GM12872 (cell line): ENCODE measurements at regions not wholly inside any gene's neighbourhood (a gene's known extent, or its start where the extent isn't known, plus 50 kb on each side); places are given as distances from the start of the nearest gene placed in this dataset.

Source experiments
- TF ChIP-seq, protein P1 (sequence below): IDR thresholded peaks from 3 replicates; pipeline ENCODE4 v1.5.1; 2011; ENCODE audit warnings: low read depth, mild to moderate bottlenecking, low read length, moderate library complexity; ENCODE audit not compliant: insufficient read depth

DNA sequence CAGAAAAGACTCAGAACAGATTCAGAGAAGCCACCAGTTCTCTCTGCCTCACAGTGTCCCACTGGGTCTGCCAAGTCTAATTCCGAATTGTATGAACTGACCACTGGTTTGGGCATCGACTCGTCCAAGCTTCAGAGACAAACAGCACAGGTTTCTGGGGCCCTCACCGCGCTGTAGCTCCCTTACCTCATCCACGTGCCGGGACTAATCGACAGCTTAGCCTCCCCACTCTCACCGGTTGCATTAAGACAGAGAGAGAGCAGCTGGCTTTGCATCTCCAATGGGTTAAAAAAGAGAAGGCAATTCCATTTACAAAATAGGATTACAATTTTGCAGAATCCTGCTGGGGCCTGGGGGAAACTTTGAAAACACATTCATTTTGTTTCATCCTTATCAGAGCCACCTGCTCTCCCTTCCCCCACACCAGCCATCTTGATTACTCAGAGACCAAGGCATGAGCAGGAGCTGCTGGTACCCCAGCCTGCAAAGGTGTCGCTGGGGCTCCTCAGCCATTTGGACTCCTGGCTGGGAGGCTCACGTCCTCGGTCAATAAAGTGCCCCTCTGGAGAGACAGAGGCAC is 95.3 kb upstream of the RPL38 start:
- TF ChIP-seq, protein P1, sequence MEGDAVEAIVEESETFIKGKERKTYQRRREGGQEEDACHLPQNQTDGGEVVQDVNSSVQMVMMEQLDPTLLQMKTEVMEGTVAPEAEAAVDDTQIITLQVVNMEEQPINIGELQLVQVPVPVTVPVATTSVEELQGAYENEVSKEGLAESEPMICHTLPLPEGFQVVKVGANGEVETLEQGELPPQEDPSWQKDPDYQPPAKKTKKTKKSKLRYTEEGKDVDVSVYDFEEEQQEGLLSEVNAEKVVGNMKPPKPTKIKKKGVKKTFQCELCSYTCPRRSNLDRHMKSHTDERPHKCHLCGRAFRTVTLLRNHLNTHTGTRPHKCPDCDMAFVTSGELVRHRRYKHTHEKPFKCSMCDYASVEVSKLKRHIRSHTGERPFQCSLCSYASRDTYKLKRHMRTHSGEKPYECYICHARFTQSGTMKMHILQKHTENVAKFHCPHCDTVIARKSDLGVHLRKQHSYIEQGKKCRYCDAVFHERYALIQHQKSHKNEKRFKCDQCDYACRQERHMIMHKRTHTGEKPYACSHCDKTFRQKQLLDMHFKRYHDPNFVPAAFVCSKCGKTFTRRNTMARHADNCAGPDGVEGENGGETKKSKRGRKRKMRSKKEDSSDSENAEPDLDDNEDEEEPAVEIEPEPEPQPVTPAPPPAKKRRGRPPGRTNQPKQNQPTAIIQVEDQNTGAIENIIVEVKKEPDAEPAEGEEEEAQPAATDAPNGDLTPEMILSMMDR: no peak

DNA sequence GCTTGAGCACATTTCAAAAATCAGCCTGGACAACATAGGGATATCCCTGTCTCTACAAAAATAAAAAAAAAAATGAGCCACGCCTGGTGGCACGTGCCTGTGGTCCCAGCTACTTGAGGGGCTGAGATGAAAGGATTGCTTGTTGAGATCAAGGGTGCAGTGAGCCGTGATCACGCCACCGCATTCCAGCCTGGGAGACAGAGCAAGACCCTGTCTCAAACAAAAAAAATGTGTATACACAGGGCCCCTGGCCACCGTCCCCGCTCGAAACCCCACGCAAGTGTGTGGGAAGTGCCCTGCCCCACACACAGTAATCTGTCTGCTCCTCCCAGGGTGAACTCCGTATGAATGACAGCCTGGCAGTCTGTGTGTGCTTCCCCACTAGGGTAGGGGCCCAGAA is 93.0 kb upstream of the RPL38 start:
- TF ChIP-seq, protein P1: no peak

- TF ChIP-seq, protein P1: no peak
These were observed 90.2 kb upstream of the RPL38 start for GRCh38 chr17:74113326-74113725.

DNA sequence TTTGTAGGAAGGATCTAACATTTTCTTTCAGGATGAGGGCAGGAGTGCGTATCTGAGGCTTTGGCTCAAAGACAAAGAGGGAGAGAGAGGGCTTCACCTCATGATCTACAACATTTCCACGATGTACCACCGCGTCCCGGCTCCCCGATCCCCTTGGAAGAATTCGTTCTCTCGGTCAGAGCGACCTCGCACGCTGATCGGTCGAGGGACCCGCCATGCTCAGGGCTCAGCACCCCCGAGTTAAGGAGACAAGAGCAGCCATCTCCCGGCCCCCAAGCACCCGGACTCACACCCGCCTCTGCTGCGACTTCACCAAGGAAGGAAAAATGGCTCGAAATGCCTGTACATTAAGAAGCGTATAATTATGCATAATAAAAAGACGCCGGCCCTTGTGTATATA is 89.5 kb upstream of the RPL38 start:
- TF ChIP-seq, protein P1: no peak

DNA sequence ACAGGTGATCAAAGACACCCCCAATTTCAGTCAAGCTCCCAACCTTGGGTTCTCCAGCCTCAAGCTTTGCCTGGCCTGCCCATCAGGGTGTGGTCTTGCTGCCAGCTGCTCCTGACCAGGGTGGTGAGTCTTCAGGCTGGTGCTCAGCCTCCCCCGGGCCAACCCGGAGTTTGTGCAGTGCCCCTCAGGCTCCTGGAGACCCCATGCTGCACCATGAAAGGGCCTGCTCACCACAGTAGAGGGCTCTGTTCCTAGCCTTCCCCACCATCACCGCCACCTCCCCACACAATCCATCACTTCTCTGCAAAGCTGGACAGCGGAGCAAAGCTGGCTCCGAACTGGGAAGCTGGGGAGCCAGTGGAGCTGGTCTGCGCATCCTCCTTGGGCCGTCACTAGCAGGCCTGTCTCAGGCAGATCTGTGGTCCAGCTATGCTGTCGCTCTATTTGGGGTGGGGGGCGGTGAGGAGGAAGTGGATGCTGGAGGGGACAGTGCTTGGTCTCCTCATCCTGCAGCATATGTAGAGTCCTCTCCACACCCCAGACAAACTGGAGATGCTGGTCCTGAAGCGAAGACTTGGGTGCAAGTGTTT is 88.5 kb upstream of the RPL38 start:
- TF ChIP-seq, protein P1: no peak

DNA sequence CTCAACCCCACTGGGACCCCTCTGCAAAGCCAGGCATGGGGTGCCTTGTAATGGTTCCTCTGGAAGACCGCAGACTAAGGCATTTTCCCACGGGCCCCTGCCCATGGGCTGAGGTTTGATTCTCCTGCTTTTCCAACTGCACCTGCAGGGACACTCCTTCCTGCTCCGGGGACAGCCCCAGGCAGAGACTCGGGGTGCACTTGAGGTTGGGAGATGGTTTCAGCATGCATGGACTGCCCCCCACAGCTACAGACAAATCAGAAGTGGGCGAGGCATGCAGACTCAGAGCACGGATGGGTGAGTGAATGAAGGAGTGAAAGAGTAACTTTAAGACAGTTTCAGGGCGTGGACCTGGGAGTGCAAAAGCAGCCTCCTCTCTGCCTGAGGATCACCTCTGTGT is 87.9 kb upstream of the RPL38 start:
- TF ChIP-seq, protein P1: no peak

- TF ChIP-seq, protein P1: no peak
These were observed 87.3 kb upstream of the RPL38 start for GRCh38 chr17:74116087-74116717.
